WI38 (cell line): ENCODE measurements at regions not wholly inside any gene's neighbourhood (a gene's known extent, or its start where the extent isn't known, plus 50 kb on each side); places are given as distances from the start of the nearest gene placed in this dataset.

Experiments
- H3K4me3 ChIP-seq: 2 replicates; pipeline ENCODE4 v1.5.1; 2011; ENCODE audit warnings: low read depth, mild to moderate bottlenecking, control low read depth, low read length
- TF ChIP-seq, protein P1 (sequence below): IDR thresholded peaks from 2 replicates; pipeline ENCODE4 v1.5.1; 2012; ENCODE audit warnings: low read depth, mild to moderate bottlenecking, control low read depth, low read length

DNA sequence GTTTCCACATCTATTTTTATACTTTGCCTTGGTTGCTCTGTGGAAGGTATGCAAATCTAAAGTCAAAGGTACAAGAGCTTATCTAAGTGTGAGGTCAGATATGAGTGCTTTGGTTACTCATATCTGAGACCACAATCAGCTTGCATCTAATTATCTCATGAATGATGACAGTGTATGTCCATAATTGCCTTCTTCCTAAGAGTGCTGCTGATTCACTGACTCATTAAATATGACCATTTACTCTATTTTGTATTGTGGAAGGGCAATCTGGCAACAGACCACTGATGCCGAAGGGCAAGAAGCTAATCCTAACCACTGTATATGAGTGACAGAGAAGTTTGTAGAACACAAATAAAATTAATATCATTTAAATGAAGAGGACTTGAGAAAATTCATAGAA lies 1190.2 kb upstream of the AGA start:
- TF ChIP-seq, protein P1, sequence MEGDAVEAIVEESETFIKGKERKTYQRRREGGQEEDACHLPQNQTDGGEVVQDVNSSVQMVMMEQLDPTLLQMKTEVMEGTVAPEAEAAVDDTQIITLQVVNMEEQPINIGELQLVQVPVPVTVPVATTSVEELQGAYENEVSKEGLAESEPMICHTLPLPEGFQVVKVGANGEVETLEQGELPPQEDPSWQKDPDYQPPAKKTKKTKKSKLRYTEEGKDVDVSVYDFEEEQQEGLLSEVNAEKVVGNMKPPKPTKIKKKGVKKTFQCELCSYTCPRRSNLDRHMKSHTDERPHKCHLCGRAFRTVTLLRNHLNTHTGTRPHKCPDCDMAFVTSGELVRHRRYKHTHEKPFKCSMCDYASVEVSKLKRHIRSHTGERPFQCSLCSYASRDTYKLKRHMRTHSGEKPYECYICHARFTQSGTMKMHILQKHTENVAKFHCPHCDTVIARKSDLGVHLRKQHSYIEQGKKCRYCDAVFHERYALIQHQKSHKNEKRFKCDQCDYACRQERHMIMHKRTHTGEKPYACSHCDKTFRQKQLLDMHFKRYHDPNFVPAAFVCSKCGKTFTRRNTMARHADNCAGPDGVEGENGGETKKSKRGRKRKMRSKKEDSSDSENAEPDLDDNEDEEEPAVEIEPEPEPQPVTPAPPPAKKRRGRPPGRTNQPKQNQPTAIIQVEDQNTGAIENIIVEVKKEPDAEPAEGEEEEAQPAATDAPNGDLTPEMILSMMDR = no peak

DNA sequence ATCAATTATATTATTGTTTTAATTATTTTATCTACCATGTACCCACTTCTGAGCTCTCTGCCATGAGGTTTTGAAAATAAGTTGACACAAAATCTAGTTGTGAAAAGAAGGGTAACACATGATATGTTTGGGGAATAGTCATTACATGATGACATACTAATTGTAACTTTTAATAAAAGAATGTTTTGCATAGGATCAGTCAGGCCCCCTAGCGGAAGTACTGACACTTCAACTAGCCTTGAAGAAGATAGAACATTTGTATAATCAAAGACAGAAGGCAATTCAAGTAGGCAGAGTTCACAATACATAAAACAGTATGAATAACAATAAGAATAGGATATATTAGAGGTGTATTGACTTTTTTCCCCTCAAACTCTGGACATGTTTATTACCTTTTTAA lies 1191.0 kb upstream of the AGA start:
- no peak overlapping the region for H3K4me3 ChIP-seq
- TF ChIP-seq, protein P1 = no peak

More for the DNA sequence above, 1190.2 kb upstream of the AGA start:
- no peak overlapping the region for H3K4me3 ChIP-seq

DNA sequence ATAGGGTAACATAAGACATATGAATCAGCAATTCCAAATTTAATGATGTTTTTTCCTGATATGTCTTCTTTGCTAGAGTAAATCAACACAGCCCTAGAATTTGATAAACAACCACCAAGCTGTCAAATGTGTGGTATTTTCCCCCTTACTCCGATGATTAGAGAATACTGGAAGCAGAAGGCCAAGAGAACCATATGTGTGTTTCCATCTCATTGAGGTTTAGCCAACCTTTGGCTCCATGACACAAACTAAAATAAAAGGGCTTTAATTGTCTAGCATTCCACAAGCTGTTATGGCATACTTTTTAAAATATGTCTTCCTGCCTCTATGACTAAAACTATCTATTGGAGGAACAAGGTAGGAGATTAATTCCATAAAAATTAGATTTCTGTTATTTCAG lies 1222.4 kb upstream of the AGA start:
- H3K4me3 ChIP-seq = no peak overlapping the region
- TF ChIP-seq, protein P1 = no peak

DNA sequence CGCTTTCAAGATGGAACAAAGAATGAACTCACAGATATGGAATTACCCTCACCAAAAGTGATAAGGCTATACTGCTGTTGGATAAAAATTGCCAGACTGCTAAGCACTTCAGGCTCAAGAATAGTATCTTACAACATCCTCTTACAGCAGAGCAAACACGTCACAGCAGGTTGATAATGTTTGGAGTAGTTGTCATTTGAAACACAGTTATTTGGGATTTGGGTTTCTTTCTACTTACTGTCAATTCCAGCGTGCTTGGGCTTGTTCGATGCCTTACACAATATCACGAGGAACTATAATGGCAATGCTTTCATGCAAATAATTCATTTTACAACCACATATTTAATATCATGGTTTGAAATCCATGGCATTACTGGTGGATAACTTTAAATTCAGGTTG lies 1223.7 kb upstream of the AGA start:
- TF ChIP-seq, protein P1 = no peak
- no peak overlapping the region for H3K4me3 ChIP-seq

GRCh38 chr4:178671766-178672165 lies 1229.5 kb upstream of the AGA start:
- TF ChIP-seq, protein P1 = no peak
- H3K4me3 ChIP-seq = no peak overlapping the region

DNA sequence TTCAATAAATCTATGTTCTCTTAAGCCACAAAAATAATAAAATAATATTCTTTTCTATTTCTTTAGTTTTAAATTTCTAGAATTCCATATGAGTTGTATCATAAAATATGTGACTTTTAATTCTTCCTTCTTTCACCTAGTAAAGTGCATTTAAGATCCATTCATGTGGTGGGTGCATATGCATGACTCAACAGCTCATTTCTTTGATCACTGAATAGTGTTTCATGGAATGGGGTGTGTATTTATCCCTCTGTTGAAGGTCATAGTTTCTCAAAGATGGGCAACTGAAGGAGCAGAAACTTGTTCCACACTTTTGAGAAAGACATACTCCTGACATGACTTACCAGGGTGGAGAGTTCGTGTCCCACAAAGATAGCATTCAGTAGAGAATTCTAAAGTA lies 1230.3 kb upstream of the AGA start:
- TF ChIP-seq, protein P1 = no peak
- H3K4me3 ChIP-seq = no peak overlapping the region

DNA sequence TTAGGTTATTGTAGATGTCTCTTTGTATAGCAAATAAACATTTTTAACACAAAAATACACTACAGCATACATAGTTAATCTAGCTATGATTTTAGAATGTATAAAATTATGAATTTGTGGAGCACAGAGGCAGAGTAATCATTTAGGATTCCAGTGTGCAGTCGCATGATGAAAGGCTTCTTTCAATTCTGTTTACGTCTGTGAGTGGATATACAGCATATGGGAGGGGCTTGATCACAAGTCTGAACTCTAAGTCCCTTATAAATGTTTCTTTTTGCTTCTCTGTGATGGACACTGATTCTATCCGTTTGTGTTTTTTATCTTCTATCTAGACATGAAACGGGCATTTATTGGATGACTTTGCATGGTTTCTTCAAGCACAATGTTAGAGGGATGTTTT lies 1239.6 kb upstream of the AGA start:
- no peak overlapping the region for H3K4me3 ChIP-seq
- TF ChIP-seq, protein P1 = no peak

DNA sequence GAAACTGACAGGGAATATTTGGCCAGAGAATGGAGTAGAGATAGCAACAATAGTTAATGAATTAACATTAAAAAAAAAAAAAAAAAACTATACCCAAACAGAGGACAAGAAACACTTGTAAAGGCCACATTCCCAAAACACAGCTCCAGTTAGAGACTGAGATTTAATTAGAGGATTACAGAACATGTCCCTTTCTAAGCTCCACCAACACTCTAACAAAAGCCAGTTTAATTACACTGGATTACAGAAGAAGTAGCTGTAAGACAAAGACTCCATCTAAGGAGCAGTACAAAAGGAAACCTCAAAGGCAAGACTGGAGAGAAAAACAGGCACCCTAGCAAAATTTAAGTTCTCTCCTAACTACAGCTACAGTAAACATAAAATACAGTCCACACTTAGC lies 1247.7 kb upstream of the AGA start:
- TF ChIP-seq, protein P1 = no peak
- no peak overlapping the region for H3K4me3 ChIP-seq
